HepG2 (cell line): ENCODE measurements at regions not wholly inside any gene's neighbourhood (a gene's known extent, or its start where the extent isn't known, plus 50 kb on each side); places are given as distances from the start of the nearest gene placed in this dataset.

Source experiments
- ATAC-seq: fragments of 200-7000 bp; cut with Tn5 transposase; 3 replicates; pipeline ENCODE4 v1.9.1; 2020; ENCODE audit warnings: mild to moderate bottlenecking, moderate library complexity
- BruUV-seq: library from RNA; stranded (reverse); fragments of 400-500 nt; replicated peaks from 2 replicates; lab custom pipeline; 2021; lab: Mats Ljungman, UMichigan
- CTCF ChIA-PET: fragments of 300-600 bp; formaldehyde crosslinking; extraction: SDS; loops from one replicate; lab custom pipeline; 2021; ENCODE audit warnings: low total read pairs, inconsistent platforms, low intra/inter-chr PET ratio; lab: Yijun Ruan, JAX
- POLR2A ChIA-PET: fragments of 350-600 bp; sonication (Branson Sonifier 250); formaldehyde crosslinking; loops from one replicate; lab custom pipeline; 2020; ENCODE audit warnings: antibody characterized with exemption, inconsistent platforms; lab: Yijun Ruan, JAX
- DNase-seq: peaks from one replicate; pipeline ENCODE4 v3.0.0-alpha.2; 2015; ENCODE audit warnings: low spot score
- FAIRE-seq: peaks from 3 replicates; lab custom pipeline; 2011; peaks lifted over from hg19 to GRCh38; lab: Jason Lieb, UNC
- H2AFZ ChIP-seq: one replicate; pipeline ENCODE4 v1.6.1; 2011; ENCODE audit warnings: low read length, inconsistent platforms
- H3K27ac ChIP-seq: fragments of 300-600 bp; 3 replicates; pipeline ENCODE4 v1.8.0; 2011; ENCODE audit warnings: mixed run types, mild to moderate bottlenecking, mixed read lengths, low read length, inconsistent platforms; ENCODE audit not compliant: insufficient read depth; ENCODE audit errors: extremely low read length
- H3K27me3 ChIP-seq, 2 experiments: fragments of 200-600 bp in 1 of 2; 2 replicates in 1 of 2; 3 replicates in 1 of 2; pipeline versions ENCODE4 v1.6.0 to v1.8.0; 2011; ENCODE audit warnings: low read length in 2 of 2, mild to moderate bottlenecking in 2 of 2, moderate library complexity in 2 of 2, inconsistent platforms in 1 of 2; ENCODE audit not compliant: insufficient read depth in 2 of 2, control insufficient read depth in 1 of 2
- H3K36me3 ChIP-seq, 2 experiments: fragments of 200-600 bp in 1 of 2; replicated peaks in 1 of 2; 2 replicates in 1 of 2; 3 replicates in 1 of 2; pipeline versions ENCODE4 v1.5.1 to v1.8.0; 2011; ENCODE audit warnings: low read length in 2 of 2, inconsistent platforms in 1 of 2; ENCODE audit not compliant: insufficient read depth in 2 of 2, control insufficient read depth in 1 of 2
- H3K4me1 ChIP-seq: 2 replicates; pipeline ENCODE4 v1.5.1; 2012; ENCODE audit warnings: low read length, inconsistent platforms; ENCODE audit not compliant: insufficient read depth
- H3K4me2 ChIP-seq: 2 replicates; pipeline ENCODE4 v1.6.0; 2011; ENCODE audit warnings: low read depth, low read length, inconsistent platforms
- H3K4me3 ChIP-seq, 3 experiments: fragments of 200-600 bp in 1 of 3; sonication (generic), shearing (Covaris generic) in 1 of 3; replicated peaks in 1 of 3; 2 replicates each; pipeline ENCODE4 v1.5.1; 2011 to 2016; ENCODE audit warnings: low read length in 3 of 3, inconsistent platforms in 2 of 3, low read depth in 2 of 3, mild to moderate bottlenecking in 2 of 3, control low read depth in 1 of 3, mixed read lengths in 1 of 3; ENCODE audit not compliant: insufficient read depth in 1 of 3
- H3K79me2 ChIP-seq: one replicate; pipeline ENCODE4 v1.6.1; 2011; ENCODE audit warnings: low read length, inconsistent platforms; ENCODE audit not compliant: insufficient read depth
- H3K9ac ChIP-seq: 2 replicates; pipeline ENCODE4 v1.6.0; 2011; ENCODE audit warnings: mild to moderate bottlenecking, low read depth, low read length, inconsistent platforms; ENCODE audit not compliant: insufficient read depth
- H3K9me3 ChIP-seq: 2 replicates; pipeline ENCODE4 v1.5.1; 2012; ENCODE audit warnings: mild to moderate bottlenecking, low read length
- H4K20me1 ChIP-seq: 2 replicates; pipeline ENCODE4 v1.6.0; 2011; ENCODE audit warnings: inconsistent platforms, mild to moderate bottlenecking, low read length, moderate library complexity; ENCODE audit not compliant: insufficient read depth
- ARID3A ChIP-seq: IDR thresholded peaks from 2 replicates; pipeline ENCODE4 v1.6.1; 2012; ENCODE audit warnings: low read depth, low read length, improper control_type of control experiment
- HDAC6 ChIP-seq: fragments of 200-600 bp; sonication (generic); IDR thresholded peaks from 2 replicates; pipeline ENCODE4 v1.7.0; 2017; ENCODE audit warnings: mild to moderate bottlenecking, antibody characterized with exemption, low read length, low read depth
- KDM5B ChIP-seq: sonication (generic); formaldehyde crosslinking; IDR thresholded peaks from 2 replicates; pipeline ENCODE4 v1.4.0; 2020; ENCODE audit warnings: missing genetic modification reagents, mild to moderate bottlenecking, borderline replicate concordance
- MXD4 ChIP-seq: IDR thresholded peaks from 2 replicates; pipeline ENCODE4 v1.6.1; 2016; ENCODE audit warnings: mild to moderate bottlenecking, missing biosample characterization, missing genetic modification reagents
- SAP130 ChIP-seq: IDR thresholded peaks from 2 replicates; pipeline ENCODE4 v1.6.1; 2016; ENCODE audit warnings: low read depth
- ZNF383 ChIP-seq: sonication (generic); formaldehyde crosslinking; IDR thresholded peaks from 2 replicates; pipeline ENCODE4 v1.4.0; 2020; ENCODE audit warnings: missing genetic modification reagents, mild to moderate bottlenecking, borderline replicate concordance
- ZNF549 ChIP-seq: sonication (generic); formaldehyde crosslinking; IDR thresholded peaks from 2 replicates; pipeline ENCODE4 v1.5.0; 2020; ENCODE audit warnings: missing genetic modification reagents
- ZNF652 ChIP-seq: IDR thresholded peaks from 2 replicates; pipeline ENCODE4 v1.6.1; 2016; ENCODE audit warnings: low read depth, borderline replicate concordance
- WGBS: methylation state at CpG from one replicate; pipeline ENCODE4 v1.1.6; 2017; ENCODE audit warnings: low lambda C conversion rate; 5-methylcytosine and 5-hydroxymethylcytosine counted together
- in situ Hi-C: cut with HindIII; loops from 2 replicates; pipeline ENCODE4 v1.10.0; 2017; ENCODE audit warnings: low pct_unique_long_range_greater_than_20kb; ENCODE audit not compliant: extremely low pct_ligation_motif_present
- intact Hi-C: fragments of 100-400 bp; cut with micrococcal nuclease; formaldehyde crosslinking; loops from one replicate; pipeline ENCODE4 v1.10.0; 2022; ENCODE audit not compliant: unreplicated experiment
- TF ChIP-seq, protein P1 (sequence below): sonication (generic); formaldehyde crosslinking; IDR thresholded peaks from 2 replicates; pipeline ENCODE4 v1.4.0; 2020; ENCODE audit warnings: missing genetic modification reagents, mild to moderate bottlenecking, borderline replicate concordance
- TF ChIP-seq, protein P2 (sequence below): sonication (generic); formaldehyde crosslinking; IDR thresholded peaks from 2 replicates; pipeline ENCODE4 v1.4.0; 2020; ENCODE audit warnings: missing genetic modification reagents

DNA sequence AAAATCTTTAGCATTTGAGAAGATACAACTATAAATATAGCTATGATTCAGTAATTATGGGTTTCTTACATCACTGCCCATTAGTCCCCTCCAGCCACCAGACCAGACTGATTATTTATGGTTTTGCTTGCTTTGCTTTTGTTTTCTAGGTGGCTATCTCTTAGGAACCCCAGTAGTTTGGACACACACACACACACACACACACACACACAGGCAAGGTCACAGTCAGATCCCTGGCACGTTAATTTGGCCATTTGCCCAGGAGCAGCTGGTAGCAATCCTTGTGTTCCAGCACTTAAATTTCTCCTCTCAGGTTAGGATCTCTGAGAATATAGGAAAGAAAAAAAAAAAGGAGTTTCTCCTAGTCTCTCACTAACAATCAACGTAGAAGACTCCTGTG lies 90.2 kb upstream of the RESF1 start:
- ATAC-seq (no peak), DNase-seq (no peak), FAIRE-seq (no peak)
- Histone ChIP-seq H3K36me3 (no peaks in the 10 kb centered on the region), H2AFZ (no peak overlapping the region), H4K20me1 (no peaks in the 10 kb centered on the region), H3K4me2 (no peak overlapping the region), H3K4me1 (no peaks in the 10 kb centered on the region), H3K27me3 (0 out of 5 replicates have a peak, but pooled peaks cover 0 to 3% of the 10 kb centered on the region in 2 experiments), H3K9ac (no peak overlapping the region), H3K27ac (no peak overlapping the region), H3K9me3 (no peaks in the 10 kb centered on the region), H3K4me3 (no peak overlapping the region), H3K79me2 (no peaks in the 10 kb centered on the region)
- TF ChIP-seq ZNF383 (CRISPR knock-in tag) (no peak), SAP130 (no peak), ZNF549 (no peak), ZNF652 (CRISPR knock-in tag) (no peak), MXD4 (CRISPR knock-in tag) (no peak), HDAC6 (no peak), KDM5B (CRISPR knock-in tag) (no peak), ARID3A (no peak)
- TF ChIP-seq, protein P1, sequence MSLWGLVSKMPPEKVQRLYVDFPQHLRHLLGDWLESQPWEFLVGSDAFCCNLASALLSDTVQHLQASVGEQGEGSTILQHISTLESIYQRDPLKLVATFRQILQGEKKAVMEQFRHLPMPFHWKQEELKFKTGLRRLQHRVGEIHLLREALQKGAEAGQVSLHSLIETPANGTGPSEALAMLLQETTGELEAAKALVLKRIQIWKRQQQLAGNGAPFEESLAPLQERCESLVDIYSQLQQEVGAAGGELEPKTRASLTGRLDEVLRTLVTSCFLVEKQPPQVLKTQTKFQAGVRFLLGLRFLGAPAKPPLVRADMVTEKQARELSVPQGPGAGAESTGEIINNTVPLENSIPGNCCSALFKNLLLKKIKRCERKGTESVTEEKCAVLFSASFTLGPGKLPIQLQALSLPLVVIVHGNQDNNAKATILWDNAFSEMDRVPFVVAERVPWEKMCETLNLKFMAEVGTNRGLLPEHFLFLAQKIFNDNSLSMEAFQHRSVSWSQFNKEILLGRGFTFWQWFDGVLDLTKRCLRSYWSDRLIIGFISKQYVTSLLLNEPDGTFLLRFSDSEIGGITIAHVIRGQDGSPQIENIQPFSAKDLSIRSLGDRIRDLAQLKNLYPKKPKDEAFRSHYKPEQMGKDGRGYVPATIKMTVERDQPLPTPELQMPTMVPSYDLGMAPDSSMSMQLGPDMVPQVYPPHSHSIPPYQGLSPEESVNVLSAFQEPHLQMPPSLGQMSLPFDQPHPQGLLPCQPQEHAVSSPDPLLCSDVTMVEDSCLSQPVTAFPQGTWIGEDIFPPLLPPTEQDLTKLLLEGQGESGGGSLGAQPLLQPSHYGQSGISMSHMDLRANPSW (CRISPR knock-in tag): no peak
- TF ChIP-seq, protein P2, sequence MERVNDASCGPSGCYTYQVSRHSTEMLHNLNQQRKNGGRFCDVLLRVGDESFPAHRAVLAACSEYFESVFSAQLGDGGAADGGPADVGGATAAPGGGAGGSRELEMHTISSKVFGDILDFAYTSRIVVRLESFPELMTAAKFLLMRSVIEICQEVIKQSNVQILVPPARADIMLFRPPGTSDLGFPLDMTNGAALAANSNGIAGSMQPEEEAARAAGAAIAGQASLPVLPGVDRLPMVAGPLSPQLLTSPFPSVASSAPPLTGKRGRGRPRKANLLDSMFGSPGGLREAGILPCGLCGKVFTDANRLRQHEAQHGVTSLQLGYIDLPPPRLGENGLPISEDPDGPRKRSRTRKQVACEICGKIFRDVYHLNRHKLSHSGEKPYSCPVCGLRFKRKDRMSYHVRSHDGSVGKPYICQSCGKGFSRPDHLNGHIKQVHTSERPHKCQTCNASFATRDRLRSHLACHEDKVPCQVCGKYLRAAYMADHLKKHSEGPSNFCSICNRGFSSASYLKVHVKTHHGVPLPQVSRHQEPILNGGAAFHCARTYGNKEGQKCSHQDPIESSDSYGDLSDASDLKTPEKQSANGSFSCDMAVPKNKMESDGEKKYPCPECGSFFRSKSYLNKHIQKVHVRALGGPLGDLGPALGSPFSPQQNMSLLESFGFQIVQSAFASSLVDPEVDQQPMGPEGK: no peak
- WGBS: 8% methylated on average over 2 of the region's 2 CpGs
- in situ Hi-C loops (no loop called here), intact Hi-C loops (no loop called here)
- CTCF ChIA-PET: no interaction called here
- POLR2A ChIA-PET: interaction anchor here (1.1 kb wide), 1 partner anchor 12 kb away, joined by 3 read pairs; no protein-coding TSS in a partner anchor
- no TSS peak for BruUV-seq
